SW480 (cell line): ENCODE measurements at regions not wholly inside any gene's neighbourhood (a gene's known extent, or its start where the extent isn't known, plus 50 kb on each side); places are given as distances from the start of the nearest gene placed in this dataset.
A peak's percentile ranks its signal among the peaks of the same experiment; 100 is the strongest.

ENCODE experiments used
- DNase-seq: peaks from one replicate; pipeline ENCODE4 v3.0.0-alpha.2; 2016; ENCODE audit warnings: low spot score

GRCh38 chr2:172153156-172153555 is 50.5 kb upstream of the DLX2 start:
- no peak for DNase-seq

DNA sequence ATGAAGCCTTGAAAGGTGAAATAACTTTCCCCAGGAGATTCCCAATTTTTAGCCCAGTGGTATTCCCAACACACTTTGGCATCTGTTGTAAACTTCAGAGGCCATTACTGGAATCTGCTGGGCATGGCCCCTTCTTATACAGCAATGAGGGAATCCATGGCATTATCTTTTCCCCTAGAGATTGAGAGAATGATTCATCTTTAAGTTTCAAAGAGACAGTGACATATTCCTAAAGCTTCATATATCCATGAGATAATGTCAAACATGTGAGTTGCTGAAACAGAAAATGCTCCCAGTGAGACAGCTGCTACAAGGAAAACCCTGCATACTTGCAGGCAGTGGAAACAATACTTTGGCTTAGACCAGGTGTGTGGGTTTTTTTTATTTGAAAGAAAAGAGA is 51.1 kb upstream of the DLX2 start:
- no peak for DNase-seq

DNA sequence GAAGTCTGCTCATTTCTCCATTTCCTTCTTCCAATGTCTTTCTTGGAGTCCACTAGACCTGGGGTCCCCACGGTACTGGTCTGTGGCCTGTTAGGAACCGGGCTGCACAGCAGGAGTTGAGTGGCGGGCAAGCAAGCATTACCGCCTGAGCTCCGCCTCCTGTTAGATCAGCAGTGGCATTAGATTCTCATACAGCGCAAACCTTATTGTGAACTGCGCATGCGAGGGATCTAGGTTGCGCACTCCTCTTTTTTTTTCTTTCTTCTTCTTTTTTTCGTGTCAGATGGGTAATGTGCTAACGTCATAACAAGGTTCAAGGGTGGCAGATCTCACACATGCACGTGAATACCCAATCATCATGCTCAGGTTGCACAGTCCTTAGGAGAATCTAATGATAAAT is 53.1 kb upstream of the DLX2 start:
- no peak for DNase-seq

GRCh38 chr2:172160839-172161238 is 58.1 kb upstream of the DLX2 start:
- no peak for DNase-seq

GRCh38 chr2:172162225-172162733 is 59.6 kb upstream of the DLX2 start:
- DNase-seq = no peak

- no peak for DNase-seq
Measured at GRCh38 chr2:172162739-172163336, 60.1 kb upstream of the DLX2 start.

- DNase-seq = no peak
Measured at GRCh38 chr2:172168917-172169346, 66.2 kb upstream of the DLX2 start.

GRCh38 chr2:172169611-172170010 is 66.9 kb upstream of the DLX2 start:
- DNase-seq = no peak

GRCh38 chr2:172172513-172173173 is 69.9 kb upstream of the DLX2 start:
- DNase-seq = peak; percentile 75

DNA sequence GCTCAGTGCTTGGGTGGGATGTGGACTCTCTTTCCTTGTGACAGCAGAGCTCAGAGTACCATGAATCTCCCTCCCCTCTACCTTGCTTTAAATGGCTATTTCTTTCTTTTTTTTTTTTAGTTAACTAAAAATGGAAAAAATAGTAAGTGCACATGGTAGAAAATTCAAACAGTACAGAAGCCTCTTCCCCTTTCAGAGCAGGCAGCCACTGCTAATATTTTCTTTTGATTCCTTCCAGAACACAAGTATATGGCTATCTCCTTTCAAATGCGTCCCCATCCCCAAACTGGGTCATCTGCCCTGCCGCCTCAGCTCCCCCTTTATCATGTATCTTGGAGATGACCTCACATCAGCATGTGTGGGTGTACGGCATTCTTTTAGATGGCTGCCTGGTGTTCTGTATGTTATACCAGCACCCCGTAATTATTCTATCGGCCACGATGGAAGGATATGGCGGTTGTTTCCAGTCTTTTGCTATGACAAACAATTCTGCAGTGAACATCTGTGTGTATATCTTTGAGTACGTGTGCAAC is 70.5 kb upstream of the DLX2 start:
- no peak for DNase-seq

GRCh38 chr2:172177581-172177980 is 74.9 kb upstream of the DLX2 start:
- DNase-seq = no peak

- DNase-seq = peak; percentile 43
Measured at GRCh38 chr2:172177996-172178395, 75.3 kb upstream of the DLX2 start.

GRCh38 chr2:172179045-172179701 is 76.5 kb upstream of the DLX2 start:
- peak; percentile 62 for DNase-seq

DNA sequence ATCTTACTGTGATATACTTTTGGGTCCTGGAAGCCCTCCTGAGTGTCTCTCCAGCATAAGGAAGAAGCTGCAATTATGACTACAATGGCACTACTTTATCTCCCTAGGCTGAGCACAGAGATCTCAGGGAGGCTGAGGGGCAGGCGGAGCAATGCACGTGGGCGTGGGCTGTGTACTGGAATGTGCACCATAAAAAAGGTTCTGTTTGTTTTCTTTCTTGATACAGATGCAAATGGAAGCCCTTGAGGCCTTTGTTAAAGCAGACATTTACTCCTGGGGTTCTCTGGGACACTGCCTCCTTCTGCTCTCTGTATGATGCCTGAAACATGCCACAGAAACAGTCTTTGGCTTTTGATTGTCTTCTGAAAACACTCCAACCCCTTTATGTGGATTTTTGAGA is 79.1 kb upstream of the DLX2 start:
- peak; percentile 66 for DNase-seq

GRCh38 chr2:172182624-172183023 is 79.9 kb upstream of the DLX2 start:
- DNase-seq = no peak

DNA sequence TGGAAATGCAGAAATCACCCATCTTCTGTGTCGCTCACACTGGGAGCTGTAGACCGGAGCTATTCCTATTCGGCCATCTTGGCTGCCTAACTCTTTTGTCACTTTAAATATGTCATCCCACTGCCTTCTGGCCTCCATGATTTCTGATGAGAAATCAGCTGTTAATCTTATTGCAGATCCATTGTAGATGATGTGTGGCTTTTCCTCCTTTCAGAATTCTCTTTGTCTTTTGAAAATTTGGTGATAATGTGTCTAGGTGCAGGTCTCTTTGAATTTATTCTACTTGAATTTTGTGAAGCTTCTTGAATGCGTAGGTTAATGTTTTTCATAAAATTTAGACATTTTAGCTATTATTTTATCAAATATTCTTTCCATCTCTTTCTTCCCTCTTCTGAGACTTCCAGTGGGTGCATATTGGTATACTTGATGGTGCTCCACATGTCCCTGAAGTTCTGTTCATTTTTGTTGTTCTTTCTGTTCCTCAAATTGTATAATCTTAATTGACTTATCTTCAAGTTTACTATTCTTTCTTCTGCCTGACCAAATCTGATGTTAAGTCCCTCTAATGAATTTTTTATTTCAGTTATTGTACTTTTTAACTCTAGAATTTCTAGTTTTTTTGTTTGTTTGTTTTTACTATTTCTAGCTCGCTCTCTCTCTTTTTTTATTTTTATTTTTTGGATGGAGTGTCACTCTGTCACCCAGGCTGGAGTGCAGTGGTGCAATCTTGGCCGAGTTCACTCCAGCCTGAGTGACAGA is 90.8 kb upstream of the DLX2 start:
- no peak for DNase-seq

- no peak for DNase-seq
Measured at GRCh38 chr2:172195836-172196376, 93.2 kb upstream of the DLX2 start.

GRCh38 chr2:172196768-172197431 is 94.2 kb upstream of the DLX2 start:
- peak; percentile 29 for DNase-seq

- no peak for DNase-seq
Measured at GRCh38 chr2:172198361-172198760, 95.7 kb upstream of the DLX2 start.

DNA sequence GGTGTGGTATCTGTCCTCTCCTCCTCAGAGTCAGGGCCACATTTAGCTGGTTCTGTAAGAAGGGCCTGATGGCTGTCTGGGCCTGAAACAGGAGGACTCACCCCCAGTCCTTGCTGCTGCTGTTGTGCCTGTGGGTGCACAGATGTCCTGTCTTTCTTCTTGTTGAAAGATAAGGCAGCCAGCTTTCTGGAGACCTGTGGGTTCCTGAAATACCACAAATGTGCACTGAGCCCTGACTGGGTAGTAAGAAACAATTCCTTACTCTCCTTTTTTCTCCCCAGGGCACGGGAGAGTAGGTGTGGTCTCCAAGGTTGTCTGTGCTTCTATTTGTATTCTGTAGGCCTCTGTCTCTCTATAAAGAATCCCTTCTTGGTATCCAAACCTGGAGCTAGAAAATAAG is 96.2 kb upstream of the DLX2 start:
- no peak for DNase-seq

DNA sequence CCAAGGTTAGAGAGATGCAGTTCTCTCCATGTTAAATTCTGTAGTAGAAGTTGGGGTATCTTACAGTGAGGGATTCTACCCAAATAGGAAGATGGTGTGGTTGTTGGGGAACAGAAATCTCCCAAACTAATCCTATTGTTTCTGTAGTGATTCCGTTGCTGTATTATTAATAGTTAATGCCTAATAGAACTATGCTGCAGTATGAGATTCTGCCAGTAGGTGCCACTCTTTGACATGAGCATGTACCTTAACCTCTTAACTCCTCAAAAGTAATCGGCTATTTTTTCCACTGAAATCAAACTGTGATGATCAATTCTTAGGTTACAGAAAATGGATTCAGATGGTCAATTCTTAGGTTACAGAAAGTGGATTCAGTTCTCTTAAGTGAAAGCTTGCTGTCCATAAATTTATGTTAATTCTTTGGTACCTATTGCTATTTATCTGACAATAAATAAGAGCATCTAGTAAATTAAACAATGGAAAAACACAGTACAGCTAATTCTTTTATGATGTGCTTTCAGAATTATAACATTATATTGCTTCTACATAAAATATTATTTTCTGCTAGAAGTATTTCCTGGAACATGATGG is 97.9 kb upstream of the DLX2 start:
- no peak for DNase-seq
